ENCODE measurements at regions not wholly inside any gene's neighbourhood (a gene's known extent, or its start where the extent isn't known, plus 50 kb on each side); places are given as distances from the start of the nearest gene placed in this dataset.

DNA sequence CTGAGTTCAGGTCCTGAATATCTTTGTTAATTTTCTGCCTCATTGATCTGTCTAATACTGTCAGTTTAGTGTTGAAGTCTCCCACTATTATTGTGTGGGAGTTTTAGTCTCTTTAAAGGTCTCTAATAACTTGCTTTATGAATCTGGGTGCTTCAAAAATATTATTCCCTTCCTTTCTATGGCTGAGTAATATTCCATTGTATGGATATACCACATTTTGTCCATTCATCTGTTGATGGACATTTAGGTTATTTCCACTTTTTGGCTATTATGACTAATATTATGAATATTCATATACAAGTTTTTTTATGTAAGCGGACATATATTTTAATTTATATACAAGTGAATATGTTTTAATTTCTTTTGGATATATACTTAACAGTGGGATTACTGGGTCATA is 82.7 kb downstream of the SDR9C7 start:
- TF ChIP-seq, protein P1, sequence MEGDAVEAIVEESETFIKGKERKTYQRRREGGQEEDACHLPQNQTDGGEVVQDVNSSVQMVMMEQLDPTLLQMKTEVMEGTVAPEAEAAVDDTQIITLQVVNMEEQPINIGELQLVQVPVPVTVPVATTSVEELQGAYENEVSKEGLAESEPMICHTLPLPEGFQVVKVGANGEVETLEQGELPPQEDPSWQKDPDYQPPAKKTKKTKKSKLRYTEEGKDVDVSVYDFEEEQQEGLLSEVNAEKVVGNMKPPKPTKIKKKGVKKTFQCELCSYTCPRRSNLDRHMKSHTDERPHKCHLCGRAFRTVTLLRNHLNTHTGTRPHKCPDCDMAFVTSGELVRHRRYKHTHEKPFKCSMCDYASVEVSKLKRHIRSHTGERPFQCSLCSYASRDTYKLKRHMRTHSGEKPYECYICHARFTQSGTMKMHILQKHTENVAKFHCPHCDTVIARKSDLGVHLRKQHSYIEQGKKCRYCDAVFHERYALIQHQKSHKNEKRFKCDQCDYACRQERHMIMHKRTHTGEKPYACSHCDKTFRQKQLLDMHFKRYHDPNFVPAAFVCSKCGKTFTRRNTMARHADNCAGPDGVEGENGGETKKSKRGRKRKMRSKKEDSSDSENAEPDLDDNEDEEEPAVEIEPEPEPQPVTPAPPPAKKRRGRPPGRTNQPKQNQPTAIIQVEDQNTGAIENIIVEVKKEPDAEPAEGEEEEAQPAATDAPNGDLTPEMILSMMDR (IDR thresholded peaks at IDR 0.05; ENCODE audit: insufficient read depth, low read length) = no peak
- TF ChIP-seq, protein P2, sequence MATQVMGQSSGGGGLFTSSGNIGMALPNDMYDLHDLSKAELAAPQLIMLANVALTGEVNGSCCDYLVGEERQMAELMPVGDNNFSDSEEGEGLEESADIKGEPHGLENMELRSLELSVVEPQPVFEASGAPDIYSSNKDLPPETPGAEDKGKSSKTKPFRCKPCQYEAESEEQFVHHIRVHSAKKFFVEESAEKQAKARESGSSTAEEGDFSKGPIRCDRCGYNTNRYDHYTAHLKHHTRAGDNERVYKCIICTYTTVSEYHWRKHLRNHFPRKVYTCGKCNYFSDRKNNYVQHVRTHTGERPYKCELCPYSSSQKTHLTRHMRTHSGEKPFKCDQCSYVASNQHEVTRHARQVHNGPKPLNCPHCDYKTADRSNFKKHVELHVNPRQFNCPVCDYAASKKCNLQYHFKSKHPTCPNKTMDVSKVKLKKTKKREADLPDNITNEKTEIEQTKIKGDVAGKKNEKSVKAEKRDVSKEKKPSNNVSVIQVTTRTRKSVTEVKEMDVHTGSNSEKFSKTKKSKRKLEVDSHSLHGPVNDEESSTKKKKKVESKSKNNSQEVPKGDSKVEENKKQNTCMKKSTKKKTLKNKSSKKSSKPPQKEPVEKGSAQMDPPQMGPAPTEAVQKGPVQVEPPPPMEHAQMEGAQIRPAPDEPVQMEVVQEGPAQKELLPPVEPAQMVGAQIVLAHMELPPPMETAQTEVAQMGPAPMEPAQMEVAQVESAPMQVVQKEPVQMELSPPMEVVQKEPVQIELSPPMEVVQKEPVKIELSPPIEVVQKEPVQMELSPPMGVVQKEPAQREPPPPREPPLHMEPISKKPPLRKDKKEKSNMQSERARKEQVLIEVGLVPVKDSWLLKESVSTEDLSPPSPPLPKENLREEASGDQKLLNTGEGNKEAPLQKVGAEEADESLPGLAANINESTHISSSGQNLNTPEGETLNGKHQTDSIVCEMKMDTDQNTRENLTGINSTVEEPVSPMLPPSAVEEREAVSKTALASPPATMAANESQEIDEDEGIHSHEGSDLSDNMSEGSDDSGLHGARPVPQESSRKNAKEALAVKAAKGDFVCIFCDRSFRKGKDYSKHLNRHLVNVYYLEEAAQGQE (IDR thresholded peaks at IDR 0.05; ENCODE audit: insufficient replicate concordance, low read depth) = no peak
- TF ChIP-seq POLR2AphosphoS5 (IDR thresholded peaks at IDR 0.05; ENCODE audit: low read depth) = no peak

All from HL-60 (cell line).